ENCODE measurements at regions not wholly inside any gene's neighbourhood (a gene's known extent, or its start where the extent isn't known, plus 50 kb on each side); places are given as distances from the start of the nearest gene placed in this dataset.

DNA sequence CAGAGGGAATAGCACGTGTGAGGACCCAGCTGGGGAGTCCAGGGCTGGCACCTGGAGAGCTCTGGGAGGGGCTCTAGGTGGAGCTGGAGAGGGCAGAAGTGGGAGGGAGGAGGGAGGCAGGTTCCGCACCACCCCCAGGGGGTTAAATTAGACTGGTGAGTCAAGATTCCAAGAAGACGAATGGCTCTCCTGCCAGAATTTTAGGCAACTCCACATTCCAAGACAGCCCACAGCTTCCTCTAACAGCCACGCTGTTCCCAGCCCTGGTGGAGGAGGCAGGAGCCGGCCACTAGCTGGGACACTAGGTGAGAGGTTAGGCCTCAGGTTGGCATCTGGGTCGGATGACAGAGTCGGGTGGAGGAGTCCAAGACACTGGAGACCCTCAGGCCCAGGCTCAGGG lies 60.2 kb downstream of the TFAP2C start:
- H3K4me2 ChIP-seq (ENCODE audit: low read length), result no peak overlapping the region
- H2BK120ac ChIP-seq (ENCODE audit: insufficient read depth, low read length, poor library complexity), result peak overlapping the region; percentile 4
- H3K14ac ChIP-seq (ENCODE audit: low read length), result no peak overlapping the region
- H2AK5ac ChIP-seq (ENCODE audit: low read length), result no peak overlapping the region
- no peaks in the 10 kb centered on the region for H3K9me3 ChIP-seq (ENCODE audit: insufficient read depth, low read depth, low read length)
- H4K91ac ChIP-seq (ENCODE audit: low read depth, low read length), result no peak overlapping the region
- no peaks in the 10 kb centered on the region for H3K27me3 ChIP-seq (ENCODE audit: insufficient read depth, low read length)
- no peaks in the 10 kb centered on the region for H3K36me3 ChIP-seq (ENCODE audit: control insufficient read depth in 1 of 2, insufficient read depth in 2 of 2, low read length in 2 of 2)
- peaks cover 11 to 12% of the 10 kb centered on the region in 2 experiments for H3K4me1 ChIP-seq (ENCODE audit: control insufficient read depth in 1 of 2, insufficient read depth in 2 of 2, low read length in 2 of 2)
- no peak overlapping the region for H2BK12ac ChIP-seq (ENCODE audit: low read length)
- H3K4me3 ChIP-seq (ENCODE audit: low read depth, low read length), result no peak overlapping the region
- no peak overlapping the region for H4K8ac ChIP-seq (ENCODE audit: low read depth, low read length)
- H3K79me2 ChIP-seq (ENCODE audit: control insufficient read depth, insufficient read depth, low read length, poor library complexity), result no peaks in the 10 kb centered on the region
- H3K23ac ChIP-seq (ENCODE audit: low read length), result no peak overlapping the region
- peaks cover under 1% of the 10 kb centered on the region for H3K79me1 ChIP-seq (ENCODE audit: low read length)
- H3K18ac ChIP-seq (ENCODE audit: low read length), result no peak overlapping the region
- no peak overlapping the region for H2BK5ac ChIP-seq (ENCODE audit: low read depth, low read length, poor library complexity)
- no peak overlapping the region for H3K4ac ChIP-seq (ENCODE audit: low read depth, low read length)
- no peak overlapping the region for H3K27ac ChIP-seq (ENCODE audit: low read depth, low read length)
- no peak overlapping the region for H2AFZ ChIP-seq (ENCODE audit: insufficient read depth, low read length, poor library complexity)
- DNase-seq, result peak; percentile 73 to 82
- no peak overlapping the region for H3K9ac ChIP-seq (ENCODE audit: low read length)
- no peak overlapping the region for H4K12ac ChIP-seq (ENCODE audit: low read depth, low read length)
- no CpG with 5 or more reads among the region's 7 CpGs for WGBS (ENCODE audit: extremely low coverage, insufficient coverage, insufficient read length)

GRCh38 chr20:56689852-56690485 lies 60.9 kb downstream of the TFAP2C start:
- Histone ChIP-seq H3K27ac (ENCODE audit: low read depth, low read length) (no peak overlapping the region), H3K9me3 (ENCODE audit: insufficient read depth, low read depth, low read length) (no peaks in the 10 kb centered on the region), H3K36me3 (ENCODE audit: control insufficient read depth in 1 of 2, insufficient read depth in 2 of 2, low read length in 2 of 2) (no peaks in the 10 kb centered on the region)

GRCh38 chr20:56690531-56691175 lies 61.5 kb downstream of the TFAP2C start:
- Histone ChIP-seq H3K4me1 (ENCODE audit: control insufficient read depth in 1 of 2, insufficient read depth in 2 of 2, low read length in 2 of 2) (peaks cover 11 to 12% of the 10 kb centered on the region in 2 experiments), H3K4ac (ENCODE audit: low read depth, low read length) (no peak overlapping the region), H2BK120ac (ENCODE audit: insufficient read depth, low read length, poor library complexity) (peak overlapping the region; percentile 20), H2AFZ (ENCODE audit: insufficient read depth, low read length, poor library complexity) (no peak overlapping the region), H3K36me3 (ENCODE audit: control insufficient read depth in 1 of 2, insufficient read depth in 2 of 2, low read length in 2 of 2) (no peaks in the 10 kb centered on the region), H4K91ac (ENCODE audit: low read depth, low read length) (no peak overlapping the region), H3K9me3 (ENCODE audit: insufficient read depth, low read depth, low read length) (no peaks in the 10 kb centered on the region), H2BK5ac (ENCODE audit: low read depth, low read length, poor library complexity) (no peak overlapping the region), H3K27ac (ENCODE audit: low read depth, low read length) (no peak overlapping the region), H2BK12ac (ENCODE audit: low read length) (no peak overlapping the region), H4K12ac (ENCODE audit: low read depth, low read length) (no peak overlapping the region), H3K23ac (ENCODE audit: low read length) (no peak overlapping the region), H4K8ac (ENCODE audit: low read depth, low read length) (no peak overlapping the region), H2AK5ac (ENCODE audit: low read length) (no peak overlapping the region), H3K18ac (ENCODE audit: low read length) (no peak overlapping the region), H3K14ac (ENCODE audit: low read length) (no peak overlapping the region), H3K9ac (ENCODE audit: low read length) (no peak overlapping the region), H3K27me3 (ENCODE audit: insufficient read depth, low read length) (no peaks in the 10 kb centered on the region), H3K4me2 (ENCODE audit: low read length) (no peak overlapping the region), H3K79me2 (ENCODE audit: control insufficient read depth, insufficient read depth, low read length, poor library complexity) (no peaks in the 10 kb centered on the region), H3K79me1 (ENCODE audit: low read length) (no peaks in the 10 kb centered on the region), H3K4me3 (ENCODE audit: low read depth, low read length) (no peak overlapping the region)
- no peak for DNase-seq
- WGBS (ENCODE audit: extremely low coverage, insufficient coverage, insufficient read length), result no CpG with 5 or more reads among the region's 11 CpGs

More at GRCh38 chr20:56689852-56690485, 60.9 kb downstream of the TFAP2C start:
- Histone ChIP-seq H2AFZ (ENCODE audit: insufficient read depth, low read length, poor library complexity) (no peak overlapping the region), H4K91ac (ENCODE audit: low read depth, low read length) (no peak overlapping the region), H3K4me1 (ENCODE audit: control insufficient read depth in 1 of 2, insufficient read depth in 2 of 2, low read length in 2 of 2) (peaks cover 11 to 12% of the 10 kb centered on the region in 2 experiments), H3K4me3 (ENCODE audit: low read depth, low read length) (no peak overlapping the region), H4K12ac (ENCODE audit: low read depth, low read length) (no peak overlapping the region), H2AK5ac (ENCODE audit: low read length) (no peak overlapping the region), H3K23ac (ENCODE audit: low read length) (no peak overlapping the region), H2BK5ac (ENCODE audit: low read depth, low read length, poor library complexity) (no peak overlapping the region), H3K4ac (ENCODE audit: low read depth, low read length) (no peak overlapping the region), H3K18ac (ENCODE audit: low read length) (no peak overlapping the region), H3K79me1 (ENCODE audit: low read length) (no peaks in the 10 kb centered on the region), H3K9ac (ENCODE audit: low read length) (no peak overlapping the region), H3K27me3 (ENCODE audit: insufficient read depth, low read length) (no peaks in the 10 kb centered on the region), H3K4me2 (ENCODE audit: low read length) (no peak overlapping the region), H3K14ac (ENCODE audit: low read length) (no peak overlapping the region), H2BK12ac (ENCODE audit: low read length) (no peak overlapping the region), H2BK120ac (ENCODE audit: insufficient read depth, low read length, poor library complexity) (no peak overlapping the region), H3K79me2 (ENCODE audit: control insufficient read depth, insufficient read depth, low read length, poor library complexity) (no peaks in the 10 kb centered on the region), H4K8ac (ENCODE audit: low read depth, low read length) (no peak overlapping the region)
- WGBS (ENCODE audit: extremely low coverage, insufficient coverage, insufficient read length), result no CpG with 5 or more reads among the region's 8 CpGs
- DNase-seq, result peak; percentile 31 to 51

- Histone ChIP-seq H3K4me1 (ENCODE audit: control insufficient read depth in 1 of 2, insufficient read depth in 2 of 2, low read length in 2 of 2) (peaks cover 11 to 12% of the 10 kb centered on the region in 2 experiments), H3K27ac (ENCODE audit: low read depth, low read length) (no peak overlapping the region), H2BK12ac (ENCODE audit: low read length) (no peak overlapping the region), H3K36me3 (ENCODE audit: control insufficient read depth in 1 of 2, insufficient read depth in 2 of 2, low read length in 2 of 2) (no peaks in the 10 kb centered on the region), H3K18ac (ENCODE audit: low read length) (no peak overlapping the region), H4K91ac (ENCODE audit: low read depth, low read length) (no peak overlapping the region), H2AFZ (ENCODE audit: insufficient read depth, low read length, poor library complexity) (no peak overlapping the region), H3K4me3 (ENCODE audit: low read depth, low read length) (no peak overlapping the region), H3K9ac (ENCODE audit: low read length) (no peak overlapping the region), H2BK120ac (ENCODE audit: insufficient read depth, low read length, poor library complexity) (no peak overlapping the region), H3K23ac (ENCODE audit: low read length) (no peak overlapping the region), H3K14ac (ENCODE audit: low read length) (no peak overlapping the region), H3K9me3 (ENCODE audit: insufficient read depth, low read depth, low read length) (no peaks in the 10 kb centered on the region), H4K8ac (ENCODE audit: low read depth, low read length) (no peak overlapping the region), H3K79me2 (ENCODE audit: control insufficient read depth, insufficient read depth, low read length, poor library complexity) (no peaks in the 10 kb centered on the region), H3K4ac (ENCODE audit: low read depth, low read length) (no peak overlapping the region), H3K4me2 (ENCODE audit: low read length) (no peak overlapping the region), H2BK5ac (ENCODE audit: low read depth, low read length, poor library complexity) (no peak overlapping the region), H2AK5ac (ENCODE audit: low read length) (no peak overlapping the region), H3K27me3 (ENCODE audit: insufficient read depth, low read length) (no peaks in the 10 kb centered on the region), H4K12ac (ENCODE audit: low read depth, low read length) (no peak overlapping the region), H3K79me1 (ENCODE audit: low read length) (no peaks in the 10 kb centered on the region)
- no CpG with 5 or more reads among the region's 11 CpGs for WGBS (ENCODE audit: extremely low coverage, insufficient coverage, insufficient read length)
- DNase-seq, result no peak
These were observed 62.4 kb downstream of the TFAP2C start for GRCh38 chr20:56691325-56691998.
